ENCODE measurements at regions not wholly inside any gene's neighbourhood (a gene's known extent, or its start where the extent isn't known, plus 50 kb on each side); places are given as distances from the start of the nearest gene placed in this dataset.

DNA sequence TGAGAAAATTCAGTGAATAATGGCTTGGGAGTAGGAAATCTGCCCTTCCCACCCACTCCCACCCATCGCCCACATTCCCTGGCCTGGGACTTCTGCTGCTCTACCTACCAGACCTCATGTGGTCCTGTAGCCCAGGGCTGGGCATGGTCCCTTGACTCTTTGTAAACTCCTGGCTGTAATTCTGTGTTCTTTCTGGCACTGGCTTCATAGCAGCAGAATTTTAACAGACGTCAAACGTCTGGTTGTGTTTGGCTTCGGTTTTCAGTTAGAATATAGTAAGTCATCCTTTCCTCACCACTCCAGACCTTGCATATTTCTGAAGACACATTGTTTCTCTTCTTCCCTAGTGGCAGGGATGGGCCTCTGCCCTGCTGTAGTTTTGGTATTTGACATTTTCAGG lies 210.6 kb downstream of the CSNK2A3 start:
- no peak overlapping the region for H3K27ac Mint-ChIP-seq
- POLR2A ChIA-PET, result no interaction called here
- peaks cover 4% of the 10 kb centered on the region for H3K9me3 Mint-ChIP-seq
- no peaks in the 10 kb centered on the region for H3K36me3 Mint-ChIP-seq
- no peaks in the 10 kb centered on the region for H3K4me1 Mint-ChIP-seq
- no peak for ATAC-seq
- TF ChIP-seq ZNF317 (CRISPR knock-in tag; IDR thresholded peaks at IDR 0.05; ENCODE audit: borderline replicate concordance, low read depth), result no peak
- TF ChIP-seq OVOL2 (CRISPR knock-in tag; IDR thresholded peaks at IDR 0.05; ENCODE audit: borderline replicate concordance), result no peak
- no peak for TF ChIP-seq ZNF121 (CRISPR knock-in tag; IDR thresholded peaks at IDR 0.05)
- TF ChIP-seq, protein P1, sequence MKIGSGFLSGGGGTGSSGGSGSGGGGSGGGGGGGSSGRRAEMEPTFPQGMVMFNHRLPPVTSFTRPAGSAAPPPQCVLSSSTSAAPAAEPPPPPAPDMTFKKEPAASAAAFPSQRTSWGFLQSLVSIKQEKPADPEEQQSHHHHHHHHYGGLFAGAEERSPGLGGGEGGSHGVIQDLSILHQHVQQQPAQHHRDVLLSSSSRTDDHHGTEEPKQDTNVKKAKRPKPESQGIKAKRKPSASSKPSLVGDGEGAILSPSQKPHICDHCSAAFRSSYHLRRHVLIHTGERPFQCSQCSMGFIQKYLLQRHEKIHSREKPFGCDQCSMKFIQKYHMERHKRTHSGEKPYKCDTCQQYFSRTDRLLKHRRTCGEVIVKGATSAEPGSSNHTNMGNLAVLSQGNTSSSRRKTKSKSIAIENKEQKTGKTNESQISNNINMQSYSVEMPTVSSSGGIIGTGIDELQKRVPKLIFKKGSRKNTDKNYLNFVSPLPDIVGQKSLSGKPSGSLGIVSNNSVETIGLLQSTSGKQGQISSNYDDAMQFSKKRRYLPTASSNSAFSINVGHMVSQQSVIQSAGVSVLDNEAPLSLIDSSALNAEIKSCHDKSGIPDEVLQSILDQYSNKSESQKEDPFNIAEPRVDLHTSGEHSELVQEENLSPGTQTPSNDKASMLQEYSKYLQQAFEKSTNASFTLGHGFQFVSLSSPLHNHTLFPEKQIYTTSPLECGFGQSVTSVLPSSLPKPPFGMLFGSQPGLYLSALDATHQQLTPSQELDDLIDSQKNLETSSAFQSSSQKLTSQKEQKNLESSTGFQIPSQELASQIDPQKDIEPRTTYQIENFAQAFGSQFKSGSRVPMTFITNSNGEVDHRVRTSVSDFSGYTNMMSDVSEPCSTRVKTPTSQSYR (CRISPR knock-in tag; IDR thresholded peaks at IDR 0.05), result no peak
- TF ChIP-seq ESRRA (CRISPR knock-in tag; IDR thresholded peaks at IDR 0.05; ENCODE audit: borderline replicate concordance), result no peak
- TF ChIP-seq, protein P2, sequence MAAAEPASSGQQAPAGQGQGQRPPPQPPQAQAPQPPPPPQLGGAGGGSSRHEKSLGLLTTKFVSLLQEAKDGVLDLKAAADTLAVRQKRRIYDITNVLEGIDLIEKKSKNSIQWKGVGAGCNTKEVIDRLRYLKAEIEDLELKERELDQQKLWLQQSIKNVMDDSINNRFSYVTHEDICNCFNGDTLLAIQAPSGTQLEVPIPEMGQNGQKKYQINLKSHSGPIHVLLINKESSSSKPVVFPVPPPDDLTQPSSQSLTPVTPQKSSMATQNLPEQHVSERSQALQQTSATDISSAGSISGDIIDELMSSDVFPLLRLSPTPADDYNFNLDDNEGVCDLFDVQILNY (CRISPR knock-in tag; IDR thresholded peaks at IDR 0.05), result no peak
- TF ChIP-seq IRF2 (CRISPR knock-in tag; IDR thresholded peaks at IDR 0.05; ENCODE audit: borderline replicate concordance, low read depth), result no peak
- TF ChIP-seq ZNF219 (CRISPR knock-in tag; IDR thresholded peaks at IDR 0.05; ENCODE audit: borderline replicate concordance), result no peak
- TF ChIP-seq, protein P3, sequence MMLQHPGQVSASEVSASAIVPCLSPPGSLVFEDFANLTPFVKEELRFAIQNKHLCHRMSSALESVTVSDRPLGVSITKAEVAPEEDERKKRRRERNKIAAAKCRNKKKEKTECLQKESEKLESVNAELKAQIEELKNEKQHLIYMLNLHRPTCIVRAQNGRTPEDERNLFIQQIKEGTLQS (CRISPR knock-in tag; conservative IDR thresholded peaks at IDR 0.05), result no peak
- TF ChIP-seq, protein P4, sequence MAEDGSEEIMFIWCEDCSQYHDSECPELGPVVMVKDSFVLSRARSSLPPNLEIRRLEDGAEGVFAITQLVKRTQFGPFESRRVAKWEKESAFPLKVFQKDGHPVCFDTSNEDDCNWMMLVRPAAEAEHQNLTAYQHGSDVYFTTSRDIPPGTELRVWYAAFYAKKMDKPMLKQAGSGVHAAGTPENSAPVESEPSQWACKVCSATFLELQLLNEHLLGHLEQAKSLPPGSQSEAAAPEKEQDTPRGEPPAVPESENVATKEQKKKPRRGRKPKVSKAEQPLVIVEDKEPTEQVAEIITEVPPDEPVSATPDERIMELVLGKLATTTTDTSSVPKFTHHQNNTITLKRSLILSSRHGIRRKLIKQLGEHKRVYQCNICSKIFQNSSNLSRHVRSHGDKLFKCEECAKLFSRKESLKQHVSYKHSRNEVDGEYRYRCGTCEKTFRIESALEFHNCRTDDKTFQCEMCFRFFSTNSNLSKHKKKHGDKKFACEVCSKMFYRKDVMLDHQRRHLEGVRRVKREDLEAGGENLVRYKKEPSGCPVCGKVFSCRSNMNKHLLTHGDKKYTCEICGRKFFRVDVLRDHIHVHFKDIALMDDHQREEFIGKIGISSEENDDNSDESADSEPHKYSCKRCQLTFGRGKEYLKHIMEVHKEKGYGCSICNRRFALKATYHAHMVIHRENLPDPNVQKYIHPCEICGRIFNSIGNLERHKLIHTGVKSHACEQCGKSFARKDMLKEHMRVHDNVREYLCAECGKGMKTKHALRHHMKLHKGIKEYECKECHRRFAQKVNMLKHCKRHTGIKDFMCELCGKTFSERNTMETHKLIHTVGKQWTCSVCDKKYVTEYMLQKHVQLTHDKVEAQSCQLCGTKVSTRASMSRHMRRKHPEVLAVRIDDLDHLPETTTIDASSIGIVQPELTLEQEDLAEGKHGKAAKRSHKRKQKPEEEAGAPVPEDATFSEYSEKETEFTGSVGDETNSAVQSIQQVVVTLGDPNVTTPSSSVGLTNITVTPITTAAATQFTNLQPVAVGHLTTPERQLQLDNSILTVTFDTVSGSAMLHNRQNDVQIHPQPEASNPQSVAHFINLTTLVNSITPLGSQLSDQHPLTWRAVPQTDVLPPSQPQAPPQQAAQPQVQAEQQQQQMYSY (CRISPR knock-in tag; IDR thresholded peaks at IDR 0.05), result no peak
- TF ChIP-seq SMAD3 (CRISPR knock-in tag; IDR thresholded peaks at IDR 0.05; ENCODE audit: borderline replicate concordance), result no peak
- TF ChIP-seq ATF2 (CRISPR knock-in tag; IDR thresholded peaks at IDR 0.05; ENCODE audit: borderline replicate concordance, low read depth), result no peak
- no peak for TF ChIP-seq NFE2L1 (CRISPR knock-in tag; IDR thresholded peaks at IDR 0.05)
- TF ChIP-seq E2F4 (CRISPR knock-in tag; IDR thresholded peaks at IDR 0.05; ENCODE audit: borderline replicate concordance, low read depth), result no peak
- no peak for TF ChIP-seq CDX4 (CRISPR knock-in tag; IDR thresholded peaks at IDR 0.05; ENCODE audit: borderline replicate concordance)
- no peak for TF ChIP-seq ZNF423 (CRISPR knock-in tag; IDR thresholded peaks at IDR 0.05)
- TF ChIP-seq TP53 (CRISPR knock-in tag; IDR thresholded peaks at IDR 0.05), result no peak
- no peak for TF ChIP-seq ZNF425 (CRISPR knock-in tag; conservative IDR thresholded peaks at IDR 0.05)
- TF ChIP-seq, protein P5, sequence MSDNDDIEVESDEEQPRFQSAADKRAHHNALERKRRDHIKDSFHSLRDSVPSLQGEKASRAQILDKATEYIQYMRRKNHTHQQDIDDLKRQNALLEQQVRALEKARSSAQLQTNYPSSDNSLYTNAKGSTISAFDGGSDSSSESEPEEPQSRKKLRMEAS (CRISPR knock-in tag; IDR thresholded peaks at IDR 0.05), result no peak
- no peak for TF ChIP-seq ZMAT4 (CRISPR knock-in tag; IDR thresholded peaks at IDR 0.05)
- no peaks in the 10 kb centered on the region; the same call in 1 of the 2 replicates for H3K27me3 Mint-ChIP-seq (ENCODE audit: low read depth)
- no peak overlapping the region for H3K4me3 Mint-ChIP-seq
- DNase-seq (ENCODE audit: low spot score), result no peak
- CTCF ChIA-PET, result no interaction called here
